GM06990 (cell line): ENCODE measurements at regions not wholly inside any gene's neighbourhood (a gene's known extent, or its start where the extent isn't known, plus 50 kb on each side); places are given as distances from the start of the nearest gene placed in this dataset.

Source experiments
- DNase-seq: peaks from one replicate; pipeline ENCODE4 v3.0.0-alpha.2; 2011; ENCODE audit not compliant: insufficient read length; ENCODE audit errors: extremely low read depth
- H3K27me3 ChIP-seq: replicated peaks from 2 replicates; pipeline ENCODE4 v1.6.0; 2011; ENCODE audit warnings: low read length; ENCODE audit not compliant: control insufficient read depth, insufficient read depth
- H3K36me3 ChIP-seq: 2 replicates; pipeline ENCODE4 v1.5.1; 2011; ENCODE audit warnings: low read length; ENCODE audit not compliant: control insufficient read depth, insufficient read depth
- H3K4me3 ChIP-seq: replicated peaks from 2 replicates; pipeline ENCODE4 v1.5.1; 2011; ENCODE audit warnings: low read depth, mild to moderate bottlenecking, control low read depth, low read length
- CTCF ChIP-seq: IDR thresholded peaks from 2 replicates; pipeline ENCODE4 v1.5.1; 2011; ENCODE audit warnings: low read length, control low read depth, mild to moderate bottlenecking, inconsistent platforms; ENCODE audit not compliant: insufficient read depth, poor library complexity, severe bottlenecking

GRCh38 chr4:10171055-10171454 is 54.5 kb upstream of the WDR1 start:
- DNase-seq: no peak
- TF ChIP-seq CTCF: no peak
- Histone ChIP-seq H3K27me3 (no peaks in the 10 kb centered on the region; the same call in 1 of the 2 replicates), H3K36me3 (no peaks in the 10 kb centered on the region), H3K4me3 (no peak overlapping the region)

- DNase-seq: no peak
- Histone ChIP-seq H3K4me3 (no peak overlapping the region), H3K36me3 (no peaks in the 10 kb centered on the region), H3K27me3 (no peaks in the 10 kb centered on the region; the same call in 1 of the 2 replicates)
- TF ChIP-seq CTCF: no peak
Measured at GRCh38 chr4:10169839-10170387, 53.3 kb upstream of the WDR1 start.

- DNase-seq: no peak
- no peaks in the 10 kb centered on the region for H3K36me3 ChIP-seq
- TF ChIP-seq CTCF: no peak
- H3K4me3 ChIP-seq: no peak overlapping the region
- no peaks in the 10 kb centered on the region; the same call in 1 of the 2 replicates for H3K27me3 ChIP-seq
Measured at GRCh38 chr4:10168151-10168550, 51.6 kb upstream of the WDR1 start.

- Histone ChIP-seq H3K36me3 (no peaks in the 10 kb centered on the region), H3K4me3 (no peak overlapping the region), H3K27me3 (no peaks in the 10 kb centered on the region; the same call in 1 of the 2 replicates)
- no peak for DNase-seq
- no peak for TF ChIP-seq CTCF
Measured at GRCh38 chr4:10167201-10167600, 50.6 kb upstream of the WDR1 start.
